GM12878 (cell line): ENCODE measurements at regions not wholly inside any gene's neighbourhood (a gene's known extent, or its start where the extent isn't known, plus 50 kb on each side); places are given as distances from the start of the nearest gene placed in this dataset.

Experiments used
- ATAC-seq: fragments of 200-7000 bp; cut with Tn5 transposase; 3 replicates; pipeline ENCODE4 v1.9.1; 2020; ENCODE audit warnings: mild to moderate bottlenecking, moderate library complexity
- BruUV-seq: library from RNA; stranded (reverse); fragments of 400-500 nt; replicated peaks from 2 replicates; lab custom pipeline; 2021; lab: Mats Ljungman, UMichigan
- CTCF ChIA-PET: fragments of 300-600 bp; sonication (Branson Sonifier 250); formaldehyde crosslinking; extraction: SDS; loops from one replicate; lab custom pipeline; 2021; ENCODE audit warnings: inconsistent platforms; lab: Yijun Ruan, JAX
- POLR2A ChIA-PET: fragments of 350-600 bp; formaldehyde crosslinking; extraction: SDS; loops from one replicate; lab custom pipeline; 2021; ENCODE audit warnings: inconsistent platforms; lab: Charles Lee
- RAD21 ChIA-PET: fragments of 300-600 bp; sonication (Branson Sonifier 250); formaldehyde crosslinking; loops from one replicate; lab custom pipeline; 2023; ENCODE audit warnings: antibody characterized with exemption; ENCODE audit not compliant: unreplicated experiment; lab: Charles Lee
- SMC1A ChIA-PET: fragments of 300-600 bp; sonication (Branson Sonifier 250); formaldehyde crosslinking; loops from one replicate; lab custom pipeline; 2023; ENCODE audit not compliant: unreplicated experiment, uncharacterized antibody; lab: Charles Lee
- DNase-seq: peaks from one replicate; pipeline ENCODE4 v3.0.0-alpha.2; 2011; ENCODE audit warnings: low read depth, low spot score
- FAIRE-seq: peaks from 3 replicates; lab custom pipeline; 2011; peaks lifted over from hg19 to GRCh38; lab: Jason Lieb, UNC
- H2AFZ ChIP-seq: 2 replicates; pipeline ENCODE4 v1.6.0; 2011; ENCODE audit warnings: low read depth, low read length, control low read depth; ENCODE audit not compliant: control insufficient read depth
- H3K27ac ChIP-seq: 2 replicates; pipeline ENCODE4 v1.5.1; 2011; ENCODE audit warnings: control low read depth; ENCODE audit not compliant: control insufficient read depth, insufficient read depth
- H3K27me3 ChIP-seq, 2 experiments: replicated peaks in 1 of 2; 2 replicates each; pipeline versions ENCODE4 v1.6.0 to v1.6.1; 2011; ENCODE audit warnings: low read length in 1 of 2; ENCODE audit not compliant: control insufficient read depth in 2 of 2, insufficient read depth in 2 of 2
- H3K36me3 ChIP-seq, 2 experiments: 2 replicates each; pipeline ENCODE4 v1.5.1; 2011; ENCODE audit warnings: low read length in 1 of 2; ENCODE audit not compliant: control insufficient read depth in 2 of 2, insufficient read depth in 2 of 2
- H3K4me1 ChIP-seq: 2 replicates; pipeline ENCODE4 v1.6.1; 2011; ENCODE audit warnings: mild to moderate bottlenecking, low read length, moderate library complexity, mixed read lengths; ENCODE audit not compliant: control insufficient read depth, insufficient read depth
- H3K4me2 ChIP-seq: 2 replicates; pipeline ENCODE4 v1.6.0; 2011; ENCODE audit warnings: control low read depth; ENCODE audit not compliant: control insufficient read depth, insufficient read depth
- H3K4me3 ChIP-seq: fragments of 200-600 bp; sonication (generic); 2 replicates; pipeline ENCODE4 v1.5.1; 2016
- H3K79me2 ChIP-seq: 2 replicates; pipeline ENCODE4 v1.6.0; 2011; ENCODE audit warnings: low read length; ENCODE audit not compliant: control insufficient read depth, insufficient read depth
- H3K9ac ChIP-seq: 2 replicates; pipeline ENCODE4 v1.8.0; 2011; ENCODE audit warnings: low read length, control low read depth, mixed read lengths; ENCODE audit not compliant: control insufficient read depth, insufficient read depth
- H3K9me3 ChIP-seq: replicated peaks from 3 replicates; pipeline ENCODE4 v1.5.1; 2011; ENCODE audit warnings: mild to moderate bottlenecking, low read length; ENCODE audit not compliant: control insufficient read depth, insufficient read depth
- H4K20me1 ChIP-seq: 2 replicates; pipeline ENCODE4 v1.6.0; 2011; ENCODE audit not compliant: control insufficient read depth, insufficient read depth
- CHD2 ChIP-seq: IDR thresholded peaks from 2 replicates; pipeline ENCODE4 v1.6.1; 2011; ENCODE audit warnings: low read depth, low read length, improper control_type of control experiment, borderline replicate concordance
- MEF2A ChIP-seq: IDR thresholded peaks from 2 replicates; pipeline ENCODE4 v1.6.1; 2011; ENCODE audit warnings: low read depth, mild to moderate bottlenecking, low read length, moderate library complexity; ENCODE audit not compliant: insufficient read depth
- NFYA ChIP-seq: IDR thresholded peaks from 2 replicates; pipeline ENCODE4 v1.6.1; 2011; ENCODE audit warnings: low read depth, mild to moderate bottlenecking, low read length, improper control_type of control experiment, borderline replicate concordance
- NKRF ChIP-seq: fragments of 450-650 bp; conservative IDR thresholded peaks from 2 replicates; pipeline ENCODE4 v1.6.1; 2017; ENCODE audit warnings: mild to moderate bottlenecking, moderate library complexity
- PAX5 ChIP-seq: IDR thresholded peaks from 2 replicates; pipeline ENCODE4 v1.6.1; 2011; ENCODE audit warnings: low read depth, low read length, borderline replicate concordance
- RCOR1 ChIP-seq: conservative IDR thresholded peaks from 2 replicates; pipeline ENCODE4 v1.6.1; 2012; ENCODE audit warnings: low read depth, low read length, improper control_type of control experiment
- TCF3 ChIP-seq: IDR thresholded peaks from 2 replicates; pipeline ENCODE4 v1.6.1; 2012; ENCODE audit warnings: low read depth, mild to moderate bottlenecking, low read length, borderline replicate concordance; ENCODE audit not compliant: insufficient read depth
- WGBS: methylation state at CpG from one replicate; pipeline ENCODE4 v1.1.6; 2016; ENCODE audit warnings: low lambda C conversion rate; ENCODE audit not compliant: insufficient replicate concordance, insufficient coverage; ENCODE audit errors: missing lambda C conversion rate; 5-methylcytosine and 5-hydroxymethylcytosine counted together
- in situ Hi-C: fragments of 300-500 bp; cut with MboI; formaldehyde crosslinking; loops from 9 replicates; pipeline ENCODE4 v1.14.3; 2018; ENCODE audit warnings: mixed read lengths
- intact Hi-C: fragments of 100-400 bp; cut with micrococcal nuclease; formaldehyde crosslinking; loops from one replicate; pipeline ENCODE4 v1.14.2; 2022; ENCODE audit not compliant: unreplicated experiment

GRCh38 chr1:14392859-14393365 lies 205.6 kb upstream of the KAZN start:
- ChIA-PET SMC1A (no interaction called here), RAD21 (no interaction called here), POLR2A (no interaction called here), CTCF (no interaction called here)
- H3K27ac ChIP-seq: no peak overlapping the region
- no TSS peak for BruUV-seq
- no peaks in the 10 kb centered on the region; the same call in 2 of the 3 replicates for H3K9me3 ChIP-seq
- FAIRE-seq (no peak), ATAC-seq (no peak)
- H3K4me1 ChIP-seq: no peaks in the 10 kb centered on the region
- H3K4me2 ChIP-seq: no peak overlapping the region
- no peaks in the 10 kb centered on the region for H4K20me1 ChIP-seq
- in situ Hi-C loops: no loop called here
- 37% methylated on average over 5 of the region's 5 CpGs for WGBS
- no peaks in the 10 kb centered on the region for H3K27me3 ChIP-seq
- no peaks in the 10 kb centered on the region for H3K79me2 ChIP-seq
- no peak overlapping the region for H2AFZ ChIP-seq
- TF ChIP-seq CHD2 (no peak), NKRF (no peak), RCOR1 (no peak), NFYA (no peak), PAX5 (no peak), MEF2A (no peak), TCF3 (no peak)
- TF ChIP-seq, all 136 proteins: peak for 0
- no peak for DNase-seq
- intact Hi-C loops: loop anchor here (10.0 kb wide), 1 partner anchor 182 kb away; no protein-coding TSS in a partner anchor
- no peak overlapping the region for H3K9ac ChIP-seq
- no peak overlapping the region for H3K4me3 ChIP-seq
- no peaks in the 10 kb centered on the region for H3K36me3 ChIP-seq
